HG02973 (cell line): ENCODE measurements at regions not wholly inside any gene's neighbourhood (a gene's known extent, or its start where the extent isn't known, plus 50 kb on each side); places are given as distances from the start of the nearest gene placed in this dataset.

Source experiments
- ATAC-seq: cut with Tn5 transposase; IDR thresholded peaks from one replicate; pipeline ENCODE4 v1.9.1; 2021; ENCODE audit warnings: moderate library complexity; ENCODE audit not compliant: unreplicated experiment

GRCh38 chr4:3818371-3818770 lies 52.2 kb downstream of the ADRA2C start:
- no peak for ATAC-seq

GRCh38 chr4:3819210-3819919 lies 53.2 kb downstream of the ADRA2C start:
- ATAC-seq, result no peak

GRCh38 chr4:3820016-3820805 lies 54.0 kb downstream of the ADRA2C start:
- ATAC-seq, result no peak

GRCh38 chr4:3820806-3821579 lies 54.8 kb downstream of the ADRA2C start:
- ATAC-seq, result no peak

GRCh38 chr4:3821580-3822229 lies 55.5 kb downstream of the ADRA2C start:
- ATAC-seq, result no peak

- ATAC-seq, result no peak
Observed at GRCh38 chr4:3822230-3822947, 56.2 kb downstream of the ADRA2C start.

GRCh38 chr4:3823496-3824341 lies 57.5 kb downstream of the ADRA2C start:
- ATAC-seq, result no peak

GRCh38 chr4:3824521-3825270 lies 58.5 kb downstream of the ADRA2C start:
- no peak for ATAC-seq

- ATAC-seq, result no peak
Observed at GRCh38 chr4:3825530-3825929, 59.3 kb downstream of the ADRA2C start.

- ATAC-seq, result no peak
Observed at GRCh38 chr4:3826247-3827172, 60.3 kb downstream of the ADRA2C start.

- no peak for ATAC-seq
Observed at GRCh38 chr4:3827616-3828492, 61.7 kb downstream of the ADRA2C start.

- ATAC-seq, result no peak
Observed at GRCh38 chr4:3828546-3828945, 62.4 kb downstream of the ADRA2C start.

- ATAC-seq, result no peak
Observed at GRCh38 chr4:3829211-3829955, 63.2 kb downstream of the ADRA2C start.

- ATAC-seq, result no peak
Observed at GRCh38 chr4:3829956-3830773, 64.0 kb downstream of the ADRA2C start.

GRCh38 chr4:3830774-3831528 lies 64.8 kb downstream of the ADRA2C start:
- ATAC-seq, result no peak
